SKM-1 (cell line): ENCODE measurements at regions not wholly inside any gene's neighbourhood (a gene's known extent, or its start where the extent isn't known, plus 50 kb on each side); places are given as distances from the start of the nearest gene placed in this dataset.
"Not testable (repeated sequence)": the region's sequence is repeated elsewhere in the genome, so short reads cannot be mapped to it uniquely, and the experiment has no call there.

Experiments
- DNase-seq: peaks from one replicate; lab custom pipeline; 2025; ENCODE audit not compliant: unreplicated experiment; lab: John Stamatoyannopoulos, UW

DNA sequence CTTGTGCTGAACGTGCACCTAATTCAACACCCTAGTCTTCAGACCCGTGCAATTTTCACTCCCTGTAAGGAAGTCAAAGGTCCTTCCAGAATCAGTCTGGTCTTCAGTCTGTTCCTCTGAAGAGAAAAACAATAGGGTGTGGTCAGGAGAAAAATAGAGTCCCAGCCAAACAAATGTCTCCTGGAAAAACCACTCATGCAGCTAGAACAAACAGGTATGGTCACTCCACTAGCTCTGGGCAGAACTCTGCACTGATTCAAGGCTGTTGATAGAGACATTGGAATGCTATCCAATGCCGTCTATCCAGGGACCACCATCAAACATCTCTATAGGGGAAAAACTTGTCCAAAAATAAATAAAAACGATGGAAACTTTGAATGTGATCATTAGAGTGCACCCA lies 81.8 kb upstream of the MAP3K1 start:
- no peak for DNase-seq

DNA sequence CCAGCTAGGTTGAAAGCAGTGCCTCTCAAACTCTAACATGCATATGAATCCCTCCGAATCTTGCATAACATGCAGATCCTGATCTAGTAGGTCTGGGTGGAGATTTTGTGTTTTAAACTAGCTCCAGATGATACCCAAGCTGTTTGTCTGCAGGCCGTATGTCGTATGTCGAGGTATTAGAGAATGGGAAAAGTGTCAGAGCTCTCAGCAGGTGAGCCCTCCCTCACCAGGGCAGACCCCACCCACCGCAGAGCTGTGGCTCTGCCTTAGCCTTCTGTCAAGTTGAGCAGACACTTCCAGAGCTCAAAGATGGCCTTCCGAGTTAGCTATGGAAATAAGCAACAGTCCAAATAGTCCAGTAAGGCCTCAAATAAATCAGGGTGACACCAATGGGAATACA lies 83.2 kb upstream of the MAP3K1 start:
- no peak for DNase-seq

- DNase-seq = not testable (repeated sequence)
Observed at GRCh38 chr5:56731473-56731872, 83.9 kb upstream of the MAP3K1 start.

DNA sequence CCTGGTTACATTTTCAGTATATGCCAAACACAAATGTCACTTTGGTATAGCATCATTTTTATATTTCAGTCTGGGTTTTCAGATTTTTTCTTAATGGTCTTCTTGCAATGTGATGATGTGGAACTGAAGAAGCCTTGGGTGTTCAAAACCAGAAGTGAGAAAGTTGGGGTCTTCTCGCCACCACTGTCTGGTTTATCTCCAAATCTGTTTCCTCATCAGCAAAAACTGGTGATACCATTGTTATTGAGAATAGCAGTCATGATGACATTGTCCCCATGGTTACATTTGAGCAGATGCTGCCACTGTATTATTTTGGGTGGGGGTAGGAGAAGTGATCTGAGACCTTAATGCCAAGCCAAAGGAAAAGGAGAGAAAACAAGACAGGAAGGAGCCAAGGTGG lies 85.9 kb upstream of the MAP3K1 start:
- no peak for DNase-seq

- no peak for DNase-seq
Observed at GRCh38 chr5:56725711-56726411, 89.5 kb upstream of the MAP3K1 start.

DNA sequence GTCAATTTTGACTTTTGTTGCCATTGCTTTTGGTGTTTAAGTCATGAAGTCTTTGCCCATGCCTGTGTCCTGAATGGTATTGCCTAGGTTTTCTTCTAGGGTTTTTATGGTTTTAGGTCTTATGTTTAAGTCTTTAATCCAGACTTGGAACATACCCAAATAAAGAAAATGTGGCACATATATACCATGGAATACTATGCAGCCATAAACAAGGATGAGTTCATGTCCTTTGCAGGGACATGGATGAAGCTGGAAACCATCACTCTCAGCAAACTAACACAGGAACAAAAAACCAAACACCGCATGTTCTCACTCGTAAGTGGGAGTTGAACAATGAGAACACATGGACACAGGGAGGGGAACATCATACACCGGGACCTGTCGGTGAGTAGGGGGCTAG lies 90.5 kb upstream of the MAP3K1 start:
- not testable (repeated sequence) for DNase-seq

- DNase-seq = no peak
Observed at GRCh38 chr5:56722317-56722716, 93.0 kb upstream of the MAP3K1 start.

- DNase-seq = no peak
Observed at GRCh38 chr5:56717253-56717987, 97.9 kb upstream of the MAP3K1 start.

DNA sequence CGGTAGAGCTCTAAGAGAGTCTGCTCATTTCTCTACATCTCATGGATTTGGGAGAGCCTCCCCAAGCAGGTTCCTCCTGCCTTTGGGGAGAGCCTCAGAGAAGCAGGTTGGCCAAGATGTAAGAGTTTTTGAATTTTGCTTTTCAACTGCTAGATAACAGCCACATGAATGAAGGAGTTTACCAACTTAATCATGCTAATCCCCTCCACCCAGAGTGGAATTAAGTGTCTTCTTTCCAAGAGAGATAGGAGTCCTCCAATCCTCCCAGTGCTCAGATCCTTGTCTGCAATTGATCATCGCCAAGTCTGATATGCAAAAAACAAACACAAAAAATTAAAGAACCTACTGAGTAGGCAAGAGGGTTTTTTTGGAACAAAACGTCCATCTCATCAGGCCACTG lies 99.4 kb upstream of the MAP3K1 start:
- no peak for DNase-seq

GRCh38 chr5:56712895-56713591 lies 102.3 kb upstream of the MAP3K1 start:
- DNase-seq = no peak

- no peak for DNase-seq
Observed at GRCh38 chr5:56710826-56711590, 104.3 kb upstream of the MAP3K1 start.

DNA sequence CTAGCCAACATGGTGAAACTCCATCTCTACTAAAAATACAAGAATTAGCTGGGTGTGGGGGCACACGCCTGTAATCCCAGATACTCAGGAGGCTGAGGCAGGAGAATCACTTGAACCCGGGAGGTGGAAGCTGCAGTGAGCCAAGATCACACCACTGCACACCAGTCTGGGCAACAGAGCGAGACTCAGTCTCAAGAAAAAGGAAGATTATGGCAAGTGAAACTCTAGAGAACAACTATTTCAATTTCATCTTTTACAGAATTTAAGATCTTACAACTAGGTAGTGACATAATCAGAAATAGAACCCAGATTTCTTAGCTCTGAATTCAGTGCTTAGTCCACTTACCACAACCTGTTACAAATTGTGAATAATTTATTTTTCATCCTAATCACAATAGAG lies 108.8 kb upstream of the MAP3K1 start:
- DNase-seq = no peak

GRCh38 chr5:56705217-56705616 lies 110.1 kb upstream of the MAP3K1 start:
- no peak for DNase-seq

- no peak for DNase-seq
Observed at GRCh38 chr5:56703952-56704351, 111.4 kb upstream of the MAP3K1 start.

- DNase-seq = no peak
Observed at GRCh38 chr5:56700711-56701110, 114.6 kb upstream of the MAP3K1 start.

GRCh38 chr5:56699538-56699937 lies 115.8 kb upstream of the MAP3K1 start:
- no peak for DNase-seq

- DNase-seq = no peak
Observed at GRCh38 chr5:56698463-56699381, 116.6 kb upstream of the MAP3K1 start.

DNA sequence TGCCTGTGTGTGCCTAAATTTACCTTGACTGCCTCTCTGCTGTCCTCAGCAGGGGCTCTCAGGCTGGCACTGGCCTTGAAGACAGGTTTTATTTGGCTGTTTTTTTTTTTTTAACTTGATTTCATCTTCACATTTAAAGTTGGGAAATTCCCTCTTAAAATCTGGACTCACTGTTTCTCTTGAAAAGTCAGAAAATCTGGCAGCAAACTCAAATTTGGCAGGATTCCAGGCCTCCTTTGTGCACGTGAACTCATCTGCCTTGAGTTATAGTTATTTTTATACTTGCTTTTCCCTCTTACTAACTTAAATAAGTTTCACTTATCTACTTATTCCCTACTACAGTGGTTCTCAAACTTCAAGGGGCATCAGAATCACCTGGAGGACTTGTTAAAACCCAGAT lies 118.4 kb upstream of the MAP3K1 start:
- no peak for DNase-seq

- DNase-seq = no peak
Observed at GRCh38 chr5:56693220-56693579, 122.1 kb upstream of the MAP3K1 start.
